ENCODE measurements at regions not wholly inside any gene's neighbourhood (a gene's known extent, or its start where the extent isn't known, plus 50 kb on each side); places are given as distances from the start of the nearest gene placed in this dataset.

GRCh38 chr2:6576302-6576701 lies 289.4 kb downstream of the CMPK2 start:
- H3K4me3 Mint-ChIP-seq = no peak overlapping the region
- POLR2A ChIA-PET = no interaction called here
- H3K4me1 Mint-ChIP-seq = no peaks in the 10 kb centered on the region
- DNase-seq (ENCODE audit: low spot score) (no peak), ATAC-seq (no peak)
- H3K36me3 Mint-ChIP-seq = peaks cover 61% of the 10 kb centered on the region
- no peak overlapping the region for H3K27ac Mint-ChIP-seq
- peaks cover 5% of the 10 kb centered on the region; the same call in 1 of the 2 replicates for H3K27me3 Mint-ChIP-seq (ENCODE audit: low read depth)
- H3K9me3 Mint-ChIP-seq = peaks cover 86% of the 10 kb centered on the region
- CTCF ChIA-PET = no interaction called here
- no peak for TF ChIP-seq ZNF425 (CRISPR knock-in tag; conservative IDR thresholded peaks at IDR 0.05)
- no peak for TF ChIP-seq USF1 (CRISPR knock-in tag; IDR thresholded peaks at IDR 0.05)
- no peak for TF ChIP-seq KAT7 (CRISPR knock-in tag; IDR thresholded peaks at IDR 0.05; ENCODE audit: borderline replicate concordance)
- no peak for TF ChIP-seq GRHL2 (CRISPR knock-in tag; IDR thresholded peaks at IDR 0.05; ENCODE audit: insufficient replicate concordance, severe bottlenecking)
- no peak for TF ChIP-seq NFYB (CRISPR knock-in tag; conservative IDR thresholded peaks at IDR 0.05; ENCODE audit: low read depth)
- no peak for TF ChIP-seq USF2 (CRISPR knock-in tag; IDR thresholded peaks at IDR 0.05)
- no peak for TF ChIP-seq NR3C1 (CRISPR knock-in tag; conservative IDR thresholded peaks at IDR 0.05; ENCODE audit: low read depth)
- TF ChIP-seq EMX1 (CRISPR knock-in tag; IDR thresholded peaks at IDR 0.05) = no peak
- no peak for TF ChIP-seq ZMAT4 (CRISPR knock-in tag; IDR thresholded peaks at IDR 0.05)
- no peak for TF ChIP-seq AR (CRISPR knock-in tag; IDR thresholded peaks at IDR 0.05)
- no peak for TF ChIP-seq ZBTB43 (CRISPR knock-in tag; IDR thresholded peaks at IDR 0.05)
- no peak for TF ChIP-seq MYBL2 (CRISPR knock-in tag; IDR thresholded peaks at IDR 0.05)
- TF ChIP-seq ZNF138 (CRISPR knock-in tag; conservative IDR thresholded peaks at IDR 0.05) = no peak
- TF ChIP-seq ZNF219 (CRISPR knock-in tag; IDR thresholded peaks at IDR 0.05; ENCODE audit: borderline replicate concordance) = no peak
- no peak for TF ChIP-seq CREB1 (CRISPR knock-in tag; IDR thresholded peaks at IDR 0.05)
- TF ChIP-seq TP53 (CRISPR knock-in tag; IDR thresholded peaks at IDR 0.05) = no peak
- TF ChIP-seq TEAD1 (CRISPR knock-in tag; IDR thresholded peaks at IDR 0.05) = no peak
- no peak for TF ChIP-seq JAZF1 (CRISPR knock-in tag; IDR thresholded peaks at IDR 0.05)
- TF ChIP-seq ZNF396 (CRISPR knock-in tag; IDR thresholded peaks at IDR 0.05; ENCODE audit: borderline replicate concordance) = no peak

Measured in WTC11 (cell line).